ENCODE measurements at regions not wholly inside any gene's neighbourhood (a gene's known extent, or its start where the extent isn't known, plus 50 kb on each side); places are given as distances from the start of the nearest gene placed in this dataset.

- H3K4me3 ChIP-seq (ENCODE audit: low read length) = no peak overlapping the region
- H3K23ac ChIP-seq (ENCODE audit: low read length) = no peak overlapping the region
- H3K79me1 ChIP-seq (ENCODE audit: low read length) = no peaks in the 10 kb centered on the region
- H3K4me1 ChIP-seq (ENCODE audit: control insufficient read depth, low read depth, low read length) = no peaks in the 10 kb centered on the region
- no peak for DNase-seq
- no peaks in the 10 kb centered on the region for H3K27me3 ChIP-seq (ENCODE audit: insufficient read depth, low read length, poor library complexity)
- H3K56ac ChIP-seq (ENCODE audit: low read length) = no peak overlapping the region
- no peak overlapping the region for H4K5ac ChIP-seq (ENCODE audit: low read length)
- H2BK5ac ChIP-seq (ENCODE audit: low read length) = no peak overlapping the region
- no peak overlapping the region for H3K4me2 ChIP-seq (ENCODE audit: low read length)
- no peak overlapping the region for H2AK5ac ChIP-seq (ENCODE audit: low read length)
- H2BK15ac ChIP-seq (replicated peaks; ENCODE audit: low read depth) = no peak overlapping the region
- H2BK120ac ChIP-seq (ENCODE audit: low read depth, low read length) = no peak overlapping the region
- H3K18ac ChIP-seq (ENCODE audit: low read length) = no peak overlapping the region
- no CpG with 5 or more reads among the region's 9 CpGs for WGBS (ENCODE audit: extremely low coverage, insufficient coverage, low lambda C conversion rate)
- H3K9ac ChIP-seq (ENCODE audit: low read length) = no peak overlapping the region
- no peak overlapping the region for H3K27ac ChIP-seq (ENCODE audit: low read depth, low read length)
- H3K4ac ChIP-seq (ENCODE audit: low read depth, low read length) = no peak overlapping the region
- H4K8ac ChIP-seq (ENCODE audit: low read depth, low read length) = no peak overlapping the region
- H3K79me2 ChIP-seq (ENCODE audit: control insufficient read depth, insufficient read depth, low read length) = no peaks in the 10 kb centered on the region
- no peaks in the 10 kb centered on the region for H3K36me3 ChIP-seq (ENCODE audit: control insufficient read depth, insufficient read depth, low read length)
Observed at GRCh38 chr1:208387908-208388811, 144.0 kb upstream of the PLXNA2 start.

- Histone ChIP-seq H2AK5ac (ENCODE audit: low read length) (no peak overlapping the region), H2BK15ac (replicated peaks; ENCODE audit: low read depth) (no peak overlapping the region), H3K27me3 (ENCODE audit: insufficient read depth, low read length, poor library complexity) (no peaks in the 10 kb centered on the region), H3K4me1 (ENCODE audit: control insufficient read depth, low read depth, low read length) (no peaks in the 10 kb centered on the region), H4K8ac (ENCODE audit: low read depth, low read length) (no peak overlapping the region), H3K4ac (ENCODE audit: low read depth, low read length) (no peak overlapping the region), H3K27ac (ENCODE audit: low read depth, low read length) (no peak overlapping the region), H3K4me2 (ENCODE audit: low read length) (no peak overlapping the region), H3K9ac (ENCODE audit: low read length) (no peak overlapping the region), H3K18ac (ENCODE audit: low read length) (no peak overlapping the region), H3K36me3 (ENCODE audit: control insufficient read depth, insufficient read depth, low read length) (no peaks in the 10 kb centered on the region), H3K79me2 (ENCODE audit: control insufficient read depth, insufficient read depth, low read length) (no peaks in the 10 kb centered on the region), H2BK120ac (ENCODE audit: low read depth, low read length) (no peak overlapping the region), H3K4me3 (ENCODE audit: low read length) (no peak overlapping the region), H4K5ac (ENCODE audit: low read length) (no peak overlapping the region), H3K23ac (ENCODE audit: low read length) (no peak overlapping the region), H2BK5ac (ENCODE audit: low read length) (no peak overlapping the region), H3K79me1 (ENCODE audit: low read length) (no peaks in the 10 kb centered on the region), H3K56ac (ENCODE audit: low read length) (no peak overlapping the region)
- WGBS (ENCODE audit: extremely low coverage, insufficient coverage, low lambda C conversion rate) = no CpG with 5 or more reads among the region's 3 CpGs
- no peak for DNase-seq
Observed at GRCh38 chr1:208393416-208393815, 149.2 kb upstream of the PLXNA2 start.

- no peak overlapping the region for H2BK15ac ChIP-seq (replicated peaks; ENCODE audit: low read depth)
- H2BK120ac ChIP-seq (ENCODE audit: low read depth, low read length) = no peak overlapping the region
- no peaks in the 10 kb centered on the region for H3K79me1 ChIP-seq (ENCODE audit: low read length)
- H3K23ac ChIP-seq (ENCODE audit: low read length) = no peak overlapping the region
- no peaks in the 10 kb centered on the region for H3K27me3 ChIP-seq (ENCODE audit: insufficient read depth, low read length, poor library complexity)
- no peaks in the 10 kb centered on the region for H3K79me2 ChIP-seq (ENCODE audit: control insufficient read depth, insufficient read depth, low read length)
- no peak overlapping the region for H3K56ac ChIP-seq (ENCODE audit: low read length)
- H4K8ac ChIP-seq (ENCODE audit: low read depth, low read length) = no peak overlapping the region
- no peak overlapping the region for H2AK5ac ChIP-seq (ENCODE audit: low read length)
- no peak overlapping the region for H3K27ac ChIP-seq (ENCODE audit: low read depth, low read length)
- H3K4me2 ChIP-seq (ENCODE audit: low read length) = no peak overlapping the region
- WGBS (ENCODE audit: extremely low coverage, insufficient coverage, low lambda C conversion rate) = no CpG with 5 or more reads among the region's 1 CpG
- no peaks in the 10 kb centered on the region for H3K36me3 ChIP-seq (ENCODE audit: control insufficient read depth, insufficient read depth, low read length)
- no peak for DNase-seq
- no peak overlapping the region for H3K9ac ChIP-seq (ENCODE audit: low read length)
- no peak overlapping the region for H2BK5ac ChIP-seq (ENCODE audit: low read length)
- no peaks in the 10 kb centered on the region for H3K4me1 ChIP-seq (ENCODE audit: control insufficient read depth, low read depth, low read length)
- H4K5ac ChIP-seq (ENCODE audit: low read length) = no peak overlapping the region
- no peak overlapping the region for H3K4me3 ChIP-seq (ENCODE audit: low read length)
- H3K18ac ChIP-seq (ENCODE audit: low read length) = no peak overlapping the region
- H3K4ac ChIP-seq (ENCODE audit: low read depth, low read length) = no peak overlapping the region
Observed at GRCh38 chr1:208393826-208394225, 149.6 kb upstream of the PLXNA2 start.

- no peaks in the 10 kb centered on the region for H3K36me3 ChIP-seq (ENCODE audit: control insufficient read depth, insufficient read depth, low read length)
- H3K4ac ChIP-seq (ENCODE audit: low read depth, low read length) = no peak overlapping the region
- H3K27ac ChIP-seq (ENCODE audit: low read depth, low read length) = no peak overlapping the region
- no peak overlapping the region for H4K5ac ChIP-seq (ENCODE audit: low read length)
- no peak overlapping the region for H2BK5ac ChIP-seq (ENCODE audit: low read length)
- DNase-seq = no peak
- H3K9ac ChIP-seq (ENCODE audit: low read length) = no peak overlapping the region
- no peaks in the 10 kb centered on the region for H3K79me1 ChIP-seq (ENCODE audit: low read length)
- H3K4me2 ChIP-seq (ENCODE audit: low read length) = no peak overlapping the region
- no peaks in the 10 kb centered on the region for H3K4me1 ChIP-seq (ENCODE audit: control insufficient read depth, low read depth, low read length)
- H3K27me3 ChIP-seq (ENCODE audit: insufficient read depth, low read length, poor library complexity) = no peaks in the 10 kb centered on the region
- H3K23ac ChIP-seq (ENCODE audit: low read length) = no peak overlapping the region
- WGBS (ENCODE audit: extremely low coverage, insufficient coverage, low lambda C conversion rate) = no CpG with 5 or more reads among the region's 5 CpGs
- no peak overlapping the region for H2BK120ac ChIP-seq (ENCODE audit: low read depth, low read length)
- no peak overlapping the region for H4K8ac ChIP-seq (ENCODE audit: low read depth, low read length)
- no peak overlapping the region for H2BK15ac ChIP-seq (replicated peaks; ENCODE audit: low read depth)
- H3K18ac ChIP-seq (ENCODE audit: low read length) = no peak overlapping the region
- no peak overlapping the region for H3K56ac ChIP-seq (ENCODE audit: low read length)
- no peak overlapping the region for H3K4me3 ChIP-seq (ENCODE audit: low read length)
- no peaks in the 10 kb centered on the region for H3K79me2 ChIP-seq (ENCODE audit: control insufficient read depth, insufficient read depth, low read length)
- H2AK5ac ChIP-seq (ENCODE audit: low read length) = no peak overlapping the region
Observed at GRCh38 chr1:208397286-208397685, 153.1 kb upstream of the PLXNA2 start.

GRCh38 chr1:208405014-208405413 lies 160.8 kb upstream of the PLXNA2 start:
- Histone ChIP-seq H3K18ac (ENCODE audit: low read length) (no peak overlapping the region), H3K4me3 (ENCODE audit: low read length) (no peak overlapping the region), H2AK5ac (ENCODE audit: low read length) (no peak overlapping the region), H3K79me2 (ENCODE audit: control insufficient read depth, insufficient read depth, low read length) (no peaks in the 10 kb centered on the region), H2BK120ac (ENCODE audit: low read depth, low read length) (no peak overlapping the region), H3K36me3 (ENCODE audit: control insufficient read depth, insufficient read depth, low read length) (no peaks in the 10 kb centered on the region), H3K79me1 (ENCODE audit: low read length) (no peaks in the 10 kb centered on the region), H2BK15ac (replicated peaks; ENCODE audit: low read depth) (no peak overlapping the region), H3K9ac (ENCODE audit: low read length) (no peak overlapping the region), H3K27ac (ENCODE audit: low read depth, low read length) (no peak overlapping the region), H3K4me1 (ENCODE audit: control insufficient read depth, low read depth, low read length) (no peaks in the 10 kb centered on the region), H3K56ac (ENCODE audit: low read length) (no peak overlapping the region), H3K4me2 (ENCODE audit: low read length) (no peak overlapping the region), H3K23ac (ENCODE audit: low read length) (no peak overlapping the region), H4K5ac (ENCODE audit: low read length) (no peak overlapping the region), H3K27me3 (ENCODE audit: insufficient read depth, low read length, poor library complexity) (no peaks in the 10 kb centered on the region), H2BK5ac (ENCODE audit: low read length) (no peak overlapping the region), H3K4ac (ENCODE audit: low read depth, low read length) (no peak overlapping the region), H4K8ac (ENCODE audit: low read depth, low read length) (no peak overlapping the region)
- DNase-seq = no peak
- no CpG with 5 or more reads among the region's 2 CpGs for WGBS (ENCODE audit: extremely low coverage, insufficient coverage, low lambda C conversion rate)

- Histone ChIP-seq H2BK15ac (replicated peaks; ENCODE audit: low read depth) (no peak overlapping the region), H2BK5ac (ENCODE audit: low read length) (no peak overlapping the region), H3K4me1 (ENCODE audit: control insufficient read depth, low read depth, low read length) (no peaks in the 10 kb centered on the region), H3K36me3 (ENCODE audit: control insufficient read depth, insufficient read depth, low read length) (no peaks in the 10 kb centered on the region), H4K5ac (ENCODE audit: low read length) (no peak overlapping the region), H3K27me3 (ENCODE audit: insufficient read depth, low read length, poor library complexity) (no peaks in the 10 kb centered on the region), H2AK5ac (ENCODE audit: low read length) (no peak overlapping the region), H3K79me1 (ENCODE audit: low read length) (no peaks in the 10 kb centered on the region), H3K56ac (ENCODE audit: low read length) (no peak overlapping the region), H3K27ac (ENCODE audit: low read depth, low read length) (no peak overlapping the region), H3K23ac (ENCODE audit: low read length) (no peak overlapping the region), H3K4ac (ENCODE audit: low read depth, low read length) (no peak overlapping the region), H3K4me3 (ENCODE audit: low read length) (no peak overlapping the region), H3K18ac (ENCODE audit: low read length) (no peak overlapping the region), H3K79me2 (ENCODE audit: control insufficient read depth, insufficient read depth, low read length) (no peaks in the 10 kb centered on the region), H4K8ac (ENCODE audit: low read depth, low read length) (no peak overlapping the region), H2BK120ac (ENCODE audit: low read depth, low read length) (no peak overlapping the region), H3K9ac (ENCODE audit: low read length) (no peak overlapping the region), H3K4me2 (ENCODE audit: low read length) (no peak overlapping the region)
- WGBS (ENCODE audit: extremely low coverage, insufficient coverage, low lambda C conversion rate) = no CpG with 5 or more reads among the region's 3 CpGs
- no peak for DNase-seq
Observed at GRCh38 chr1:208409176-208409575, 165.0 kb upstream of the PLXNA2 start.
